ENCODE measurements at regions not wholly inside any gene's neighbourhood (a gene's known extent, or its start where the extent isn't known, plus 50 kb on each side); places are given as distances from the start of the nearest gene placed in this dataset.
"Not testable (repeated sequence)": the region's sequence is repeated elsewhere in the genome, so short reads cannot be mapped to it uniquely, and the experiment has no call there.

- DNase-seq (ENCODE audit: low read depth): no peak
These were observed 103.1 kb downstream of the VGLL3 start for GRCh38 chr3:86887876-86888275.

GRCh38 chr3:86880066-86880465, 110.9 kb downstream of the VGLL3 start:
- no peak for DNase-seq (ENCODE audit: low read depth)

- not testable (repeated sequence) for DNase-seq (ENCODE audit: low read depth)
These were observed 114.3 kb downstream of the VGLL3 start for GRCh38 chr3:86876504-86877181.

- DNase-seq (ENCODE audit: low read depth): not testable (repeated sequence)
These were observed 116.2 kb downstream of the VGLL3 start for GRCh38 chr3:86874790-86875189.

- DNase-seq (ENCODE audit: low read depth): no peak
These were observed 121.4 kb downstream of the VGLL3 start for GRCh38 chr3:86869566-86869965.

DNA sequence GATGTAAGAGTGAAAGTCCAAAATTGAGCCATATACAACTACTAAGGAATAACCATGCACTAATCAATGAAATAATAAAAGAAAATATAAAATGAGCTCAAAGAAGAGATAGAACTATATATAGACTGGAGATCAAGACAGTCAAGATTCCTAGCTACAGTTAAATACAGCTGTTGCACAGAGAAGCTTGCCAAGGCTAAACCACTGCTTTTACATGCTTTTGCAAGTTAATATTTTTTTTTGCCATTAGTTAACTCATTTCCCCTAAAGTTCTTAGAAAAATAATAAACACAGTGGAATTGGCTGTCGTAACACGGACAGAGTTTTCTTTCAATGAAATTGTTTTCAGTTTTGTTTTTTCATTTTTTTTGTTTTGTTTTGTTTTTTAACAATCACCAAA, 123.0 kb downstream of the VGLL3 start:
- no peak for DNase-seq (ENCODE audit: low read depth)

DNA sequence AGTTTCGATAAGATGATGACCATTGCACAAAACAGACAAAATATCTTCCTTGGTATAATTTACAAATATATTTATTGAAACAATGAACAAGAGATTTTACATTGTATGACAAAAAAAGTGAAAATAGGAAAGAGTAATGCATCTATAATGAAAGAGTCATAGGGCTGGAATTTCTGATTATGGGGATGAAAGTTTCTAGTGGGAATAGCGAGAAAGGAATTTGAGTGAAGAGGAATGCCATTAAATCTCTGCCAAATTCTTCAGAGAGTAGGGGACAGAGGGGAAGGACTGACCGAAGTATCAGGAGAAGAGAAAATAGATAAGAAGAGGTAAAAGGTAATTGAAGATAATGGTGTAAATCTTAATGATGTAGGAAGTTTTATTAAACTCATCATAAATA, 125.4 kb downstream of the VGLL3 start:
- DNase-seq (ENCODE audit: low read depth): peak; percentile 46

DNA sequence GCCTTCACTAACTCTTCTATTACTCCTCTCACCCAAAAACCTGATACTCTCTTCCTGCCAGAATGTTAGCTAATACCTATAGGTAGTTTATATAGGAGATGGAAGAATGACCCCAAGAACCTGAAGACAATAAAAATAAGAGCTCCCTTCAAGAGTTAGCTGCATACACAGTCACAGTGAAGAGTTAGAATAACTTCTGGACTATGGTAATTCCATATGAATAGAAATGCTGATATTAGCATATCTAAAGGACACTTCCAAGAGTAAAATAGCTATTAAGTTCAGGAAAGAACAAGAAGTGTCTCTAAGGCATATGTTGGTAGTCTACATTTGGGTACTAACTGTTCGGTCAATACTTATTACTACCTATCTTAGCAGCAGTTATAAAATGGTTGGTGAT, 134.2 kb downstream of the VGLL3 start:
- no peak for DNase-seq (ENCODE audit: low read depth)

- DNase-seq (ENCODE audit: low read depth): no peak
These were observed 141.0 kb downstream of the VGLL3 start for GRCh38 chr3:86849991-86850390.

- DNase-seq (ENCODE audit: low read depth): no peak
These were observed 145.2 kb downstream of the VGLL3 start for GRCh38 chr3:86845726-86846125.

DNA sequence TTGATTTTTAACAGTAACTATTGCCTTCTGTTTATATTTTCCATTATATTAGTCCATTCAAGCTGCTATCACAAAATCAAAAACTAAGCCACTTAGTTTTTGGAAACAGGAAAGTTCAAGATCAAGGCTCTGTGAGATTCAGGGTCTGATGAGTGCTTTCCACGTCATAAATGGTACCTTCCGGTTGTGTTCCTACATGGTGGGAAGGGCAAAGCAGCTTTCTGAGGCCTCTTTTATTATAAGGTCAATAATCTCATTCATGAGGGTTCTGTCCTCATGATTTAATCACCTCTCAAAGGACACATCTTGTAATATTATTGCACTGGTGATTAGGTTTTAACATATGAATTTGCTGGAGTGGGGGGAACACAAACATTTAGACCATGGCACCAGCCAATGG, 152.0 kb downstream of the VGLL3 start:
- no peak for DNase-seq (ENCODE audit: low read depth)

- no peak for DNase-seq (ENCODE audit: low read depth)
These were observed 153.1 kb downstream of the VGLL3 start for GRCh38 chr3:86837871-86838270.

GRCh38 chr3:86830566-86830965, 160.4 kb downstream of the VGLL3 start:
- DNase-seq (ENCODE audit: low read depth): peak; percentile 4

DNA sequence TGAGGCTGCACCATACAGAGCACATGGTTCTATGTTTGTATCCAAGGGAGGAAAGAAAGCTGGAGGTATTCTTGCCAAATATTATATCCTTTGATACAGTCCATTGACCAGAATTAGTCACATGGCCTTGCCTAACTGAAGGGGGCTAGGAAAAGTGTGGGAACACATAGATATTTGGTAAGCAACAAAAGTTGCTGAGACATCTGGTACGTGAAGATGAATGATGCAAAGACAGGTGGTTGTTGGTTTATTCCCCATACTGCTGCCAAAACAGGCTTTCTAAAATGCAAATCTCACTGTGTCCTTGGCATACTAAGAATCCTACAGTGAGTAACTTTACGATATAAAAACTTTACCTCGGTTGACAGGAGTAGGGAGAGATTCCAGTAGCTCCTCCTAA, 162.2 kb downstream of the VGLL3 start:
- no peak for DNase-seq (ENCODE audit: low read depth)

GRCh38 chr3:86827582-86827981, 163.4 kb downstream of the VGLL3 start:
- DNase-seq (ENCODE audit: low read depth): not testable (repeated sequence)

DNA sequence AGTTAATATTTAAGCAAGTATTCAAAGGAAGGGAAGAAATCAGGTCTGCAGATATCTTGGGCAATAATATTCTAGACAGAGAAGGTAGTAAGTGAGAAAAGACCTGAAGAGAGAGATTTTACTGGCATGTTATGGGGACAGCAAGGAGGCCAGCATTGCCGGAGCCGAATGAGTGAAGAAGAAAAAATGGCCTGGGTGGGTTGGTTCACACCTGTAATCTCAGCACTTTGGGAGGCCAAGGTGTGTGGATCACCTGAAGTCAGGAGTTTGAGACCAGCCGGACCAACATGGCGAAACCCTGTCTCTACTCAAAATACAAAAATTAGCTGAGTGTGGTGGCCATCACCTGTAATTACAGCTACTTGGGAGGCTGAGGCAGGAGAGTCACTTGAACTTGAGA, 164.7 kb downstream of the VGLL3 start:
- DNase-seq (ENCODE audit: low read depth): no peak

- peak; percentile 38 for DNase-seq (ENCODE audit: low read depth)
These were observed 175.1 kb downstream of the VGLL3 start for GRCh38 chr3:86815880-86816279.

DNA sequence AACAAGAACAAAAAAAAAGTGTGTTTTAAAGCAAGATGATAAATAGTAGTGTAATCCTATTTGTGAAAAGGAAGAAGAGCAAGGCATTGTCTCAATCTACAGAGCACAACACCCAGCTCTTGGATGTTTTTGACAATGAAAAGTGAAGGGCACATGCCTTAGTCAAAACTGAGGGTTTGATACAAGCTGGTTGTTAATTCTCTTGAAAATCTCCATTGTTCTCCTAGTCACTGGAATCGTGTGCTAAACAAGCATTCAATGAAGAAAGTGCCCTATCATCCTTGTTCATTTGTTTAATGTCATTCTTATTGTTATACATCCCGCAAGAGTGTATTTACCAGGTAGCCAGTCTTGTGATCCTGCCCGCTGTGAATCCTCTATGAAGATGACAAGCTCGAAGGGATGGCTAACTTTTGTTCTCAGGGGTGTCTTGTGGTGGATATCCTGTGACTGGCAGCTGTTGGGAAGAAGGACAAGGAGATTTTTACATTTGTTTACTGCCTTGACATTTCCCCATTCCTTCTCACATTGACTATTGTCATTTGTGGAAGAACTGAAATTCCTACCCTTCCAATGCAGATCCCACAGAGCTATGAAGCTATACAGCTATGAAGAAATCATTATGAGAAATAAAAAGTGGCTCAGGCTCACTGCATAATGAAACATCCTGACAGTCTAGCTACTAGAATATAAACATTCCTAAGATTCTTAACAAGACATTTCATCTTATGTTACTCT, 175.9 kb downstream of the VGLL3 start:
- DNase-seq (ENCODE audit: low read depth): peak; percentile 7

DNA sequence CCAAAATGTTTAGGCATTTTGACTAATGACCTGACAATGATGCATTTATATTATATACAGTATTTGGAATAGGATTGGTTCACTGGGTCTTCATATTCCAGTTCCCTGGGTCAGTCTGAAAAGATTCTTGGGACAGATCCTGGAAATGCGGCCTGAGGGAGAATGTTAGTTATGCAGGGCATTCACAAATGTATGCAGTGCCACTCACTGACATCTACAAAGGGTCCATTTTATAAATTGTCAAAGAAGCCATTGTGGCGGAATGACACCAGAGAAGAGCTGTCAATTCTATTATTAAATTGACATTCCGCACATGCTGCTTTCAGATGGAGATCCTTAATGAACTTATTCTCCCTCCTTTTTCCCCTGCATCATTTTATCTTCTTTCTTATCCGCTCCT, 176.6 kb downstream of the VGLL3 start:
- DNase-seq (ENCODE audit: low read depth): no peak

GRCh38 chr3:86801921-86802320, 189.0 kb downstream of the VGLL3 start:
- peak; percentile 41 for DNase-seq (ENCODE audit: low read depth)

DNA sequence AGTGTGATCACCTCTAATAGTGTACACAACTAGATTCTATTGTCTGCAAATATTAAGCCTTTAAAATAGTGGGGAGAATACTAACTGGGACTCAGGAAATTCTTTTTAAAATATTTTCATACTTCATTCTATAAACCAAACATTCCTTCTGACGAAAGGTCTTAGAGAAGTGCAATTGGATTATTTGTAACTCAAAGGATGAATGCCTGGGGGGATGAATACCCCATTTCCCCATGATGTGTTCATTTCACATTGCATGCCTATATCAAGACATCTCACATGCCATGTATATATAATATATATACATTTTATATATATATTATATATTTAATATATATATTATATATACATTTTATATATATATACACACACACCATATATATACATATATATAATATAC, 189.9 kb downstream of the VGLL3 start:
- DNase-seq (ENCODE audit: low read depth): no peak

GRCh38 chr3:86800116-86800515, 190.8 kb downstream of the VGLL3 start:
- DNase-seq (ENCODE audit: low read depth): no peak

DNA sequence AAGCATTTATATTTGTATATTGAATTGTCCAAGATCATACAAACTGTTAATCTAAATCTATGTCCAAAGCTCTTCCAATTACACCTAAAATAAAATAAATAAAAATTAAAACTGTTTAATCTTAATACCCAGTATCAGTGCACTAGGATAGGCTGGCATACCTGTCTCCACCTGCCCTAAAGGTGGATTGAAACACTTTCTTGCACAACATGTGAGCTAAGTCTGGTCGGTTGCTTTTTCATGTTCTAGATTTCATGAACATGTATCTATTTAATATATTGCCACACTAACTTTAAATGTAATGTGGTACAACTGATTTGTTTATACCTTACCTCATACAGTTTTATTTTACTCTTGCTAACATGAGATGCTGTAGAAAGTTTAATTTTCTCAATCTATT, 193.0 kb downstream of the VGLL3 start:
- no peak for DNase-seq (ENCODE audit: low read depth)
